K562 (cell line): ENCODE measurements at regions not wholly inside any gene's neighbourhood (a gene's known extent, or its start where the extent isn't known, plus 50 kb on each side); places are given as distances from the start of the nearest gene placed in this dataset.

Experiments used
- CTCF ChIP-seq, 3 experiments: IDR thresholded peaks in 2 of 3; conservative IDR thresholded peaks in 1 of 3; 2 replicates each; pipeline ENCODE4 v1.5.1; 2011 to 2012; ENCODE audit warnings: low read length in 3 of 3, mild to moderate bottlenecking in 3 of 3, control low read depth in 2 of 3, improper control_type of control experiment in 1 of 3, inconsistent platforms in 1 of 3, low read depth in 1 of 3, mixed read lengths in 1 of 3, moderate library complexity in 1 of 3; ENCODE audit not compliant: insufficient read depth in 2 of 3
- DPF2 ChIP-seq: fragments of 450-650 bp; IDR thresholded peaks from 2 replicates; pipeline ENCODE4 v1.6.1; 2016
- ELK1 ChIP-seq: sonication (generic); formaldehyde crosslinking; IDR thresholded peaks from 2 replicates; pipeline ENCODE4 v1.8.1; 2022; ENCODE audit warnings: missing genetic modification reagents
- EZH2 ChIP-seq: IDR thresholded peaks from 2 replicates; pipeline ENCODE4 v1.6.1; 2012; ENCODE audit warnings: low read depth, mild to moderate bottlenecking, inconsistent platforms, low read length, borderline replicate concordance
- GTF3C2 ChIP-seq: IDR thresholded peaks from 3 replicates; pipeline ENCODE4 v1.6.1; 2011; ENCODE audit warnings: borderline replicate concordance, mild to moderate bottlenecking, moderate library complexity; ENCODE audit not compliant: insufficient read length; ENCODE audit errors: extremely low read depth
- JUND ChIP-seq, 2 experiments: IDR thresholded peaks; 2 replicates in 1 of 2; 3 replicates in 1 of 2; pipeline ENCODE4 v1.6.1; 2011; ENCODE audit warnings: borderline replicate concordance in 2 of 2, low read depth in 2 of 2, low read length in 2 of 2, improper control_type of control experiment in 1 of 2, missing biosample characterization in 1 of 2, missing genetic modification characterization in 1 of 2, missing genetic modification reagents in 1 of 2
- MYNN ChIP-seq, 2 experiments: sonication (generic); formaldehyde crosslinking in 1 of 2; IDR thresholded peaks; 2 replicates each; pipeline versions ENCODE4 v1.5.0 to v1.6.1; 2016 to 2020; ENCODE audit warnings: antibody characterized with exemption in 1 of 2, missing genetic modification reagents in 1 of 2
- NCOA1 ChIP-seq: fragments of 450-650 bp; IDR thresholded peaks from 2 replicates; pipeline ENCODE4 v1.6.1; 2016; ENCODE audit warnings: low read depth
- RBBP5 ChIP-seq: fragments of 200-600 bp; sonication (generic); IDR thresholded peaks from 2 replicates; pipeline ENCODE4 v1.6.1; 2012; ENCODE audit warnings: borderline replicate concordance, mild to moderate bottlenecking, low read length, control low read depth, inconsistent platforms; ENCODE audit not compliant: insufficient read depth, poor library complexity, severe bottlenecking
- USF1 ChIP-seq: sonication (generic); formaldehyde crosslinking; IDR thresholded peaks from 2 replicates; pipeline ENCODE4 v1.9.0; 2022; ENCODE audit warnings: mild to moderate bottlenecking, missing genetic modification reagents
- ZNF311 ChIP-seq: fragments of 250-450 bp; sonication (Bioruptor Pico); IDR thresholded peaks from 2 replicates; pipeline ENCODE4 v1.4.0; 2020; ENCODE audit warnings: mild to moderate bottlenecking, moderate library complexity
- ZNF644 ChIP-seq: fragments of 200-800 bp; sonication (Bioruptor generic); IDR thresholded peaks from 2 replicates; pipeline ENCODE4 v1.6.1; 2016; ENCODE audit warnings: low read depth, missing genetic modification characterization, missing compliant biosample characterization

- TF ChIP-seq RBBP5 (no peak), JUND (IDR thresholded peaks at IDR 0.05; ENCODE audit: borderline replicate concordance, low read depth, low read length) (no peak), JUND (tag; IDR thresholded peaks at IDR 0.05; ENCODE audit: borderline replicate concordance, low read depth, low read length) (no peak), DPF2 (no peak), MYNN (IDR thresholded peaks at IDR 0.05) (no peak), MYNN (CRISPR knock-in tag; IDR thresholded peaks at IDR 0.05) (no peak), ELK1 (CRISPR knock-in tag) (no peak), NCOA1 (no peak), ZNF644 (tag) (no peak), CTCF (IDR thresholded peaks at IDR 0.05 in 2 of 3, conservative IDR thresholded peaks at IDR 0.05 in 1 of 3; ENCODE audit: insufficient read depth in 2 of 3, low read depth in 1 of 3, low read length in 3 of 3) (no peak), GTF3C2 (no peak), EZH2 (no peak), ZNF311 (CRISPR knock-in tag) (no peak), USF1 (CRISPR knock-in tag) (no peak)
Observed at GRCh38 chr16:63960321-63960720, 1161.5 kb downstream of the CDH11 start.
